Parathyroid adenoma (tissue), 2 donors: ENCODE measurements at regions not wholly inside any gene's neighbourhood (a gene's known extent, or its start where the extent isn't known, plus 50 kb on each side); places are given as distances from the start of the nearest gene placed in this dataset.

Source experiments
- H2AFZ ChIP-seq: fragments of 300-600 bp; sonication (generic); one replicate; pipeline ENCODE4 v1.7.0; 2017; ENCODE audit warnings: antibody characterized with exemption, mild to moderate bottlenecking
- H3K27ac ChIP-seq: fragments of 300-600 bp; sonication (generic); one replicate; pipeline ENCODE4 v1.7.0; 2017
- H3K27me3 ChIP-seq: fragments of 300-600 bp; sonication (generic); one replicate; pipeline ENCODE4 v1.7.0; 2017; ENCODE audit warnings: low read length; ENCODE audit not compliant: control insufficient read depth, insufficient read depth
- H3K36me3 ChIP-seq: fragments of 300-600 bp; sonication (generic); one replicate; pipeline ENCODE4 v1.7.0; 2017; ENCODE audit warnings: low read length; ENCODE audit not compliant: control insufficient read depth, insufficient read depth
- H3K4me1 ChIP-seq: fragments of 300-600 bp; sonication (generic); one replicate; pipeline ENCODE4 v1.7.0; 2017; ENCODE audit warnings: control low read depth
- H3K4me2 ChIP-seq: fragments of 300-600 bp; sonication (generic); one replicate; pipeline ENCODE4 v1.7.0; 2017; ENCODE audit warnings: low read length
- H3K4me3 ChIP-seq: fragments of 300-600 bp; sonication (generic); one replicate; pipeline ENCODE4 v1.7.0; 2017; ENCODE audit warnings: low read depth, low read length
- H3K79me2 ChIP-seq: fragments of 300-600 bp; sonication (generic); one replicate; pipeline ENCODE4 v1.7.0; 2017; ENCODE audit warnings: control low read depth
- H3K9ac ChIP-seq: fragments of 300-600 bp; sonication (generic); one replicate; pipeline ENCODE4 v1.7.0; 2017; ENCODE audit warnings: mild to moderate bottlenecking
- H3K9me3 ChIP-seq: fragments of 300-600 bp; sonication (generic); one replicate; pipeline ENCODE4 v1.7.0; 2017; ENCODE audit warnings: low read length; ENCODE audit not compliant: control insufficient read depth
- CTCF ChIP-seq: fragments of 300-600 bp; sonication (generic); IDR thresholded peaks from one replicate; pipeline ENCODE4 v1.7.0; 2017; ENCODE audit warnings: antibody characterized with exemption, mild to moderate bottlenecking
- donor health status: primary hyperparathyroidism.

- no peak overlapping the region for H2AFZ ChIP-seq
- H3K79me2 ChIP-seq, result no peaks in the 10 kb centered on the region
- TF ChIP-seq CTCF, result no peak
- H3K4me1 ChIP-seq, result no peaks in the 10 kb centered on the region
- no peaks in the 10 kb centered on the region for H3K27me3 ChIP-seq
- H3K36me3 ChIP-seq, result no peaks in the 10 kb centered on the region
- H3K4me2 ChIP-seq, result no peak overlapping the region
- H3K4me3 ChIP-seq, result no peak overlapping the region
- no peaks in the 10 kb centered on the region for H3K9me3 ChIP-seq
- H3K27ac ChIP-seq, result no peak overlapping the region
- no peak overlapping the region for H3K9ac ChIP-seq
These were observed 135.3 kb upstream of the IRF2BP2 start for GRCh38 chr1:234745276-234745675.

- Histone ChIP-seq H3K4me2 (no peak overlapping the region), H3K36me3 (no peaks in the 10 kb centered on the region), H3K79me2 (no peaks in the 10 kb centered on the region), H3K9me3 (no peaks in the 10 kb centered on the region), H3K27ac (no peak overlapping the region), H2AFZ (peak overlapping the region; percentile 56), H3K9ac (no peak overlapping the region), H3K4me1 (no peaks in the 10 kb centered on the region), H3K27me3 (no peaks in the 10 kb centered on the region), H3K4me3 (no peak overlapping the region)
- TF ChIP-seq CTCF, result no peak
These were observed 134.0 kb upstream of the IRF2BP2 start for GRCh38 chr1:234743791-234744611.

GRCh38 chr1:234742622-234743021 lies 132.6 kb upstream of the IRF2BP2 start:
- H3K9me3 ChIP-seq, result no peaks in the 10 kb centered on the region
- H3K27ac ChIP-seq, result no peak overlapping the region
- no peaks in the 10 kb centered on the region for H3K36me3 ChIP-seq
- H3K79me2 ChIP-seq, result no peaks in the 10 kb centered on the region
- H3K4me3 ChIP-seq, result no peak overlapping the region
- H3K27me3 ChIP-seq, result no peaks in the 10 kb centered on the region
- no peak overlapping the region for H3K4me2 ChIP-seq
- no peak overlapping the region for H3K9ac ChIP-seq
- no peak overlapping the region for H2AFZ ChIP-seq
- H3K4me1 ChIP-seq, result no peaks in the 10 kb centered on the region
- no peak for TF ChIP-seq CTCF

- no peak for TF ChIP-seq CTCF
- no peaks in the 10 kb centered on the region for H3K4me1 ChIP-seq
- H3K27me3 ChIP-seq, result no peaks in the 10 kb centered on the region
- H3K9me3 ChIP-seq, result no peaks in the 10 kb centered on the region
- no peak overlapping the region for H3K9ac ChIP-seq
- H2AFZ ChIP-seq, result no peak overlapping the region
- no peaks in the 10 kb centered on the region for H3K79me2 ChIP-seq
- H3K27ac ChIP-seq, result no peak overlapping the region
- H3K36me3 ChIP-seq, result no peaks in the 10 kb centered on the region
- H3K4me3 ChIP-seq, result no peak overlapping the region
- no peak overlapping the region for H3K4me2 ChIP-seq
These were observed 128.0 kb upstream of the IRF2BP2 start for GRCh38 chr1:234737967-234738314.

GRCh38 chr1:234735916-234736315 lies 125.9 kb upstream of the IRF2BP2 start:
- H3K36me3 ChIP-seq, result no peaks in the 10 kb centered on the region
- no peak overlapping the region for H2AFZ ChIP-seq
- H3K4me1 ChIP-seq, result no peaks in the 10 kb centered on the region
- no peaks in the 10 kb centered on the region for H3K27me3 ChIP-seq
- no peak for TF ChIP-seq CTCF
- H3K79me2 ChIP-seq, result no peaks in the 10 kb centered on the region
- no peak overlapping the region for H3K4me3 ChIP-seq
- no peaks in the 10 kb centered on the region for H3K9me3 ChIP-seq
- no peak overlapping the region for H3K9ac ChIP-seq
- no peak overlapping the region for H3K4me2 ChIP-seq
- no peak overlapping the region for H3K27ac ChIP-seq
